MV-4-11 (cell line): ENCODE measurements at regions not wholly inside any gene's neighbourhood (a gene's known extent, or its start where the extent isn't known, plus 50 kb on each side); places are given as distances from the start of the nearest gene placed in this dataset.
A peak's percentile ranks its signal among the peaks of the same experiment; 100 is the strongest.
"Not testable (repeated sequence)": the region's sequence is repeated elsewhere in the genome, so short reads cannot be mapped to it uniquely, and the experiment has no call there.

Source experiments
- DNase-seq: peaks from one replicate; lab custom pipeline; 2025; lab: John Stamatoyannopoulos, UW

DNA sequence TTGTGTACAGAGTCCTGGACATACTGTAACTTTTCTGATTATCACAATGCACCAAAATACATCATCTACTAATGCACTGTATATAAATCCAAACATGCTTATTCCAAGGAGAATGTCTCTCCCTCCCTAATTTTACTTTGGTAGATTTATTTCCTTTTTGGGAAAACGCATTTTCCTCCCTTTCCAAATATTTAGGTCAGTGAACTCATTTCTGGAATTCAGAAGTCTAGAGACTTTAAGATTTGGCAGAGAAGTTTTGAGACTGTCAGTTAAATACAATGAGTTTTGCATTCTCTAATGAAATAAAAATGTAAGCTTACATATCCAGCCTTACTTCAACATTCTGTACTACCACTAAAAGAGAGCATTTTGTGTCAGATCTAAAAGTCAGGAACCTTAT lies 165.8 kb upstream of the EDNRB start:
- DNase-seq = no peak

- no peak for DNase-seq
Observed at GRCh38 chr13:78078168-78078567, 159.5 kb upstream of the EDNRB start.

GRCh38 chr13:78067290-78067689 lies 148.7 kb upstream of the EDNRB start:
- DNase-seq = no peak

- no peak for DNase-seq
Observed at GRCh38 chr13:78065141-78065540, 146.5 kb upstream of the EDNRB start.

- no peak for DNase-seq
Observed at GRCh38 chr13:78061806-78062205, 143.2 kb upstream of the EDNRB start.

GRCh38 chr13:78060966-78061365 lies 142.3 kb upstream of the EDNRB start:
- DNase-seq = no peak

DNA sequence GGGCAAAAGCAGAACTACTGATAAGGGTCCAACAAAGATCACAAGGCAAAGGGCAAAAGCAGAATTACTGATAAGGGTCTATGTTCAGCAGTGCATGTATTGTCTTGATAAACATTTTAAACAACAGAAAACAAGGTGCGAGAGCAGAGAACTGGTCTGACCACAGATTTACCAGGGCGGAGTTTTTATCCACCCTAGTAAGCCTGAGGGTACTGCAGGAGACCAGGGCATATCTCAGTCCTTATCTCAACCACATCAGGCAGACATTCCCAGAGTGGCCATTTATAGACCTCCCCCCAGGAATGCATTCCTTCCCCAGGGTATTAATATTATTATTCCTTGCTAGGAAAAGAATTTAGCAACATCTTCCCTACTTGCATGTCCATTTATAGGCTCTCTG lies 138.2 kb upstream of the EDNRB start:
- not testable (repeated sequence) for DNase-seq

GRCh38 chr13:78054157-78054556 lies 135.5 kb upstream of the EDNRB start:
- no peak for DNase-seq

GRCh38 chr13:78047151-78047550 lies 128.5 kb upstream of the EDNRB start:
- DNase-seq = no peak

GRCh38 chr13:78046331-78046730 lies 127.7 kb upstream of the EDNRB start:
- no peak for DNase-seq

GRCh38 chr13:78045916-78046315 lies 127.3 kb upstream of the EDNRB start:
- DNase-seq = no peak

GRCh38 chr13:78041366-78041765 lies 122.7 kb upstream of the EDNRB start:
- DNase-seq = not testable (repeated sequence)

GRCh38 chr13:78040205-78040830 lies 121.7 kb upstream of the EDNRB start:
- no peak for DNase-seq

GRCh38 chr13:78036841-78037240 lies 118.2 kb upstream of the EDNRB start:
- DNase-seq = no peak

DNA sequence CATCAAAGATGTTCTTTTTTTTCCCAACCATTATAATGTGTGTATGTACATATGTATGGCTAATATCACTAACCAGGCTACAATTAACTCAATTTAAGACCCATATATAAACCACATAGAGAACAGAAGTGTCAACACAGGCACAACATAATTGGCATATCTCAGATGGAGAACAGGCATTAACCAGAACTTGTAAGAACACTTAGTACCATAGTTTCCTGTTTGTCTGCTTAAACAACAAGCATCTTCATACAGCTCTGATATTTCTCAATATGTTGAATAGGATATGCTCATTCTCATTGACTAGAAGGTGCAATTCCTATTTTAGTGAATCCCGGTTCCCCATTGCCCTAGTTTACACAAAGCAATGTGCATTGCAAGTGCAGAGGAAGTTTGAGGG lies 116.9 kb upstream of the EDNRB start:
- no peak for DNase-seq

GRCh38 chr13:78033509-78033908 lies 114.9 kb upstream of the EDNRB start:
- no peak for DNase-seq

- no peak for DNase-seq
Observed at GRCh38 chr13:78032132-78032531, 113.5 kb upstream of the EDNRB start.

- DNase-seq = no peak
Observed at GRCh38 chr13:78030341-78030896, 111.8 kb upstream of the EDNRB start.

GRCh38 chr13:78029901-78030300 lies 111.3 kb upstream of the EDNRB start:
- no peak for DNase-seq

- DNase-seq = no peak
Observed at GRCh38 chr13:78028960-78029359, 110.3 kb upstream of the EDNRB start.

- no peak for DNase-seq
Observed at GRCh38 chr13:78024996-78025395, 106.4 kb upstream of the EDNRB start.

GRCh38 chr13:78022164-78022877 lies 103.7 kb upstream of the EDNRB start:
- DNase-seq = peak; percentile 94

DNA sequence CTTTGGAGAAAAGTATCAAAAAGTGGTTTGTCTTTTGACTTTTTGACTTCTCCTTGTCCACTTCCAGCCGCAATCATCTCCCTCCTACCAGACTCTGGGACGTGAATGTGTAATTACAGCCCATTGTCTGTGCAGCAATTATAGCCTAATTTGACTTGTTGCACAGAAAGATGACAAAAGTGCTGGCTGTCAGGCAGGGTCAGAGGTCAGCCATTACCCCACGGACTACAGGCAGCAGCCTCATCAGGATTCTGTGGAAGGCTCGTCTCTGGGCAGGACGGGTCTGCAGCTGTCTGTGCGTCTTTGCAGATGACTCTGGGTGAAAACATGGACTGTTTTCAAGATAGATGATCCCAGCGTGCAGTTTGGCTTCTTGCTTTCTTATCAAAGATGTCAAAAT lies 102.2 kb upstream of the EDNRB start:
- no peak for DNase-seq

- peak; percentile 53 for DNase-seq
Observed at GRCh38 chr13:78015782-78016181, 97.2 kb upstream of the EDNRB start.
